HG02623 (cell line): ENCODE measurements at regions not wholly inside any gene's neighbourhood (a gene's known extent, or its start where the extent isn't known, plus 50 kb on each side); places are given as distances from the start of the nearest gene placed in this dataset.
"Not testable (repeated sequence)": the region's sequence is repeated elsewhere in the genome, so short reads cannot be mapped to it uniquely, and the experiment has no call there.

Experiments
- ATAC-seq: cut with Tn5 transposase; IDR thresholded peaks from one replicate; pipeline ENCODE4 v1.9.1; 2021; ENCODE audit warnings: moderate library complexity; ENCODE audit not compliant: unreplicated experiment

GRCh38 chr5:90071656-90072055, 337.9 kb downstream of the CETN3 start:
- ATAC-seq: no peak

GRCh38 chr5:90071066-90071465, 338.5 kb downstream of the CETN3 start:
- no peak for ATAC-seq

GRCh38 chr5:90066920-90067319, 342.6 kb downstream of the CETN3 start:
- ATAC-seq: no peak

GRCh38 chr5:90056911-90057705, 352.4 kb downstream of the CETN3 start:
- ATAC-seq: no peak

GRCh38 chr5:90055831-90056328, 353.7 kb downstream of the CETN3 start:
- ATAC-seq: no peak

GRCh38 chr5:90054612-90055011, 354.9 kb downstream of the CETN3 start:
- ATAC-seq: no peak

- ATAC-seq: no peak
These were observed 357.8 kb downstream of the CETN3 start for GRCh38 chr5:90051756-90052155.

- no peak for ATAC-seq
These were observed 359.5 kb downstream of the CETN3 start for GRCh38 chr5:90050103-90050502.

- no peak for ATAC-seq
These were observed 362.4 kb downstream of the CETN3 start for GRCh38 chr5:90047113-90047512.

GRCh38 chr5:90040082-90040481, 369.5 kb downstream of the CETN3 start:
- not testable (repeated sequence) for ATAC-seq

- no peak for ATAC-seq
These were observed 371.9 kb downstream of the CETN3 start for GRCh38 chr5:90037646-90038045.

GRCh38 chr5:90022711-90023053, 386.9 kb downstream of the CETN3 start:
- no peak for ATAC-seq

GRCh38 chr5:90022002-90022710, 387.4 kb downstream of the CETN3 start:
- no peak for ATAC-seq

GRCh38 chr5:90020575-90021538, 388.7 kb downstream of the CETN3 start:
- ATAC-seq: peak; percentile 95

GRCh38 chr5:90017239-90017638, 392.3 kb downstream of the CETN3 start:
- no peak for ATAC-seq

- peak; percentile 83 for ATAC-seq
These were observed 394.0 kb downstream of the CETN3 start for GRCh38 chr5:90015584-90016018.

GRCh38 chr5:90014420-90014819, 395.1 kb downstream of the CETN3 start:
- peak; percentile 87 for ATAC-seq

GRCh38 chr5:90000351-90000750, 409.2 kb downstream of the CETN3 start:
- no peak for ATAC-seq

GRCh38 chr5:89998519-89999305, 410.8 kb downstream of the CETN3 start:
- ATAC-seq: no peak

- no peak for ATAC-seq
These were observed 412.7 kb downstream of the CETN3 start for GRCh38 chr5:89996890-89997289.
